NCI-H146 treated with DMSO at 0.1 percent for 48 hours (cell line): ENCODE measurements at regions not wholly inside any gene's neighbourhood (a gene's known extent, or its start where the extent isn't known, plus 50 kb on each side); places are given as distances from the start of the nearest gene placed in this dataset.
"Not testable (repeated sequence)": the region's sequence is repeated elsewhere in the genome, so short reads cannot be mapped to it uniquely, and the experiment has no call there.

ENCODE experiments used
- DNase-seq: peaks from one replicate; lab custom pipeline; 2025; ENCODE audit not compliant: unreplicated experiment; lab: John Stamatoyannopoulos, UW

- no peak for DNase-seq
These were observed 526.0 kb upstream of the ADGRL4 start for GRCh38 chr1:79532555-79532954.

- DNase-seq = no peak
These were observed 525.3 kb upstream of the ADGRL4 start for GRCh38 chr1:79531790-79532189.

GRCh38 chr1:79530476-79530875 is 523.9 kb upstream of the ADGRL4 start:
- no peak for DNase-seq

- DNase-seq = no peak
These were observed 523.5 kb upstream of the ADGRL4 start for GRCh38 chr1:79530055-79530454.

GRCh38 chr1:79524126-79524525 is 517.6 kb upstream of the ADGRL4 start:
- DNase-seq = no peak

- no peak for DNase-seq
These were observed 512.7 kb upstream of the ADGRL4 start for GRCh38 chr1:79519084-79519760.

- DNase-seq = no peak
These were observed 511.1 kb upstream of the ADGRL4 start for GRCh38 chr1:79517470-79518224.

- no peak for DNase-seq
These were observed 501.2 kb upstream of the ADGRL4 start for GRCh38 chr1:79507770-79508169.

- no peak for DNase-seq
These were observed 494.6 kb upstream of the ADGRL4 start for GRCh38 chr1:79501153-79501552.

GRCh38 chr1:79499541-79499940 is 493.0 kb upstream of the ADGRL4 start:
- no peak for DNase-seq

- DNase-seq = peak; percentile 26
These were observed 490.8 kb upstream of the ADGRL4 start for GRCh38 chr1:79497193-79497773.

GRCh38 chr1:79496129-79496528 is 489.6 kb upstream of the ADGRL4 start:
- DNase-seq = no peak

GRCh38 chr1:79493702-79494101 is 487.2 kb upstream of the ADGRL4 start:
- DNase-seq = not testable (repeated sequence)

- not testable (repeated sequence) for DNase-seq
These were observed 482.1 kb upstream of the ADGRL4 start for GRCh38 chr1:79488572-79489121.

GRCh38 chr1:79478728-79479373 is 472.3 kb upstream of the ADGRL4 start:
- DNase-seq = no peak

GRCh38 chr1:79478160-79478559 is 471.6 kb upstream of the ADGRL4 start:
- no peak for DNase-seq

- DNase-seq = no peak
These were observed 465.6 kb upstream of the ADGRL4 start for GRCh38 chr1:79472067-79472656.

- DNase-seq = no peak
These were observed 462.6 kb upstream of the ADGRL4 start for GRCh38 chr1:79469139-79469538.

GRCh38 chr1:79460773-79461436 is 454.4 kb upstream of the ADGRL4 start:
- DNase-seq = no peak

GRCh38 chr1:79457562-79458224 is 451.2 kb upstream of the ADGRL4 start:
- no peak for DNase-seq
